Hepatocyte (in vitro differentiated cells): ENCODE measurements at regions not wholly inside any gene's neighbourhood (a gene's known extent, or its start where the extent isn't known, plus 50 kb on each side); places are given as distances from the start of the nearest gene placed in this dataset.

Experiments
- DNase-seq: peaks from one replicate; pipeline ENCODE4 v3.0.0-alpha.2; 2016; ENCODE audit warnings: low spot score
- H2AFZ ChIP-seq: fragments of 200-600 bp; sonication (generic); 2 replicates; pipeline ENCODE4 v1.6.0; 2016; ENCODE audit warnings: antibody characterized with exemption, mild to moderate bottlenecking
- H3K27ac ChIP-seq: fragments of 200-600 bp; sonication (generic); 2 replicates; pipeline ENCODE4 v1.5.1; 2016; ENCODE audit warnings: mild to moderate bottlenecking
- H3K27me3 ChIP-seq: fragments of 200-600 bp; sonication (generic); 2 replicates; pipeline ENCODE4 v1.6.1; 2016
- H3K36me3 ChIP-seq: fragments of 200-600 bp; sonication (generic); replicated peaks from 2 replicates; pipeline ENCODE4 v1.5.1; 2016; ENCODE audit warnings: low read depth; ENCODE audit not compliant: insufficient read depth
- H3K4me1 ChIP-seq: fragments of 200-600 bp; sonication (generic); 2 replicates; pipeline ENCODE4 v1.5.1; 2016; ENCODE audit warnings: mild to moderate bottlenecking, moderate library complexity; ENCODE audit not compliant: insufficient read depth
- H3K4me2 ChIP-seq: fragments of 200-600 bp; sonication (generic); 2 replicates; pipeline ENCODE4 v1.6.0; 2016
- H3K4me3 ChIP-seq: fragments of 200-600 bp; sonication (generic); 2 replicates; pipeline ENCODE4 v1.5.1; 2016; ENCODE audit warnings: mild to moderate bottlenecking
- H3K79me2 ChIP-seq: fragments of 200-600 bp; sonication (generic); 2 replicates; pipeline ENCODE4 v1.6.0; 2017; ENCODE audit warnings: mild to moderate bottlenecking
- H3K9me2 ChIP-seq: fragments of 200-600 bp; sonication (generic); replicated peaks from 2 replicates; pipeline ENCODE4 v1.6.0; 2017; ENCODE audit warnings: mild to moderate bottlenecking; ENCODE audit not compliant: insufficient read depth
- H3K9me3 ChIP-seq: fragments of 200-600 bp; sonication (generic); 2 replicates; pipeline ENCODE4 v1.5.1; 2016; ENCODE audit warnings: low read depth, mild to moderate bottlenecking
- H4K20me1 ChIP-seq: fragments of 200-600 bp; sonication (generic); 2 replicates; pipeline ENCODE4 v1.6.0; 2016; ENCODE audit warnings: mild to moderate bottlenecking; ENCODE audit not compliant: insufficient read depth, poor library complexity, severe bottlenecking
- CTCF ChIP-seq: fragments of 200-600 bp; sonication (generic); IDR thresholded peaks from 2 replicates; pipeline ENCODE4 v1.5.1; 2016; ENCODE audit warnings: antibody characterized with exemption, mild to moderate bottlenecking; ENCODE audit not compliant: poor library complexity
- EZH2 ChIP-seq: fragments of 200-600 bp; sonication (generic); IDR thresholded peaks from 2 replicates; pipeline ENCODE4 v1.6.1; 2016; ENCODE audit warnings: antibody characterized with exemption, mild to moderate bottlenecking, borderline replicate concordance
- EZH2phosphoT487 ChIP-seq: fragments of 200-600 bp; sonication (generic); IDR thresholded peaks from one replicate; pipeline ENCODE4 v1.6.1; 2018; ENCODE audit warnings: antibody characterized with exemption, mild to moderate bottlenecking, low read depth, moderate library complexity; ENCODE audit not compliant: unreplicated experiment, severe bottlenecking
- WGBS: methylation state at CpG from one replicate; pipeline ENCODE4 v1.1.6; 2016; ENCODE audit warnings: low lambda C conversion rate; ENCODE audit errors: missing lambda C conversion rate; 5-methylcytosine and 5-hydroxymethylcytosine counted together

GRCh38 chr1:56331207-56331891, 248.0 kb downstream of the PLPP3 start:
- H2AFZ ChIP-seq: no peak overlapping the region
- peak overlapping the region; percentile 71 for H3K27ac ChIP-seq

GRCh38 chr1:56330391-56331026, 248.9 kb downstream of the PLPP3 start:
- Histone ChIP-seq H3K9me2 (no peaks in the 10 kb centered on the region), H3K4me1 (peaks cover 30% of the 10 kb centered on the region), H3K27ac (peak overlapping the region; percentile 71), H3K4me3 (no peak overlapping the region), H3K27me3 (no peaks in the 10 kb centered on the region), H3K9me3 (no peaks in the 10 kb centered on the region), H3K79me2 (no peaks in the 10 kb centered on the region), H3K4me2 (no peak overlapping the region), H3K36me3 (no peaks in the 10 kb centered on the region), H4K20me1 (no peaks in the 10 kb centered on the region), H2AFZ (no peak overlapping the region)
- DNase-seq: peak; percentile 45
- no peak for TF ChIP-seq EZH2phosphoT487
- no peak for TF ChIP-seq EZH2
- TF ChIP-seq CTCF: no peak
- 74% methylated on average over 1 of the region's 1 CpG for WGBS

More at GRCh38 chr1:56331207-56331891, 248.0 kb downstream of the PLPP3 start:
- Histone ChIP-seq H3K4me1 (peaks cover 30% of the 10 kb centered on the region), H3K79me2 (no peaks in the 10 kb centered on the region), H3K4me3 (no peak overlapping the region), H3K27me3 (no peaks in the 10 kb centered on the region), H3K4me2 (peak overlapping the region; percentile 54), H3K9me2 (no peaks in the 10 kb centered on the region), H3K36me3 (no peaks in the 10 kb centered on the region), H4K20me1 (no peaks in the 10 kb centered on the region), H3K9me3 (no peaks in the 10 kb centered on the region)
- 58% methylated on average over 2 of the region's 2 CpGs for WGBS
- TF ChIP-seq CTCF (no peak), EZH2phosphoT487 (no peak), EZH2 (no peak)
- no peak for DNase-seq

- DNase-seq: no peak
- no peaks in the 10 kb centered on the region for H3K27me3 ChIP-seq
- no peaks in the 10 kb centered on the region for H3K9me2 ChIP-seq
- H3K27ac ChIP-seq: peak overlapping the region; percentile 8
- H3K4me2 ChIP-seq: no peak overlapping the region
- H4K20me1 ChIP-seq: no peaks in the 10 kb centered on the region
- WGBS: 92% methylated on average over 1 of the region's 1 CpG
- H3K4me1 ChIP-seq: peaks cover 30% of the 10 kb centered on the region
- H2AFZ ChIP-seq: no peak overlapping the region
- no peaks in the 10 kb centered on the region for H3K36me3 ChIP-seq
- TF ChIP-seq EZH2phosphoT487 (no peak), EZH2 (no peak), CTCF (no peak)
- H3K79me2 ChIP-seq: no peaks in the 10 kb centered on the region
- H3K4me3 ChIP-seq: no peak overlapping the region
- H3K9me3 ChIP-seq: no peaks in the 10 kb centered on the region
Measured at GRCh38 chr1:56329970-56330369, 249.4 kb downstream of the PLPP3 start.
